Liver (tissue), 2 donors: ENCODE measurements at regions not wholly inside any gene's neighbourhood (a gene's known extent, or its start where the extent isn't known, plus 50 kb on each side); places are given as distances from the start of the nearest gene placed in this dataset.

Experiments used
- TAF1 ChIP-seq: conservative IDR thresholded peaks from 2 replicates; pipeline ENCODE4 v1.6.1; 2016; ENCODE audit warnings: antibody characterized with exemption, mild to moderate bottlenecking
- TF ChIP-seq, protein P1 (sequence below): IDR thresholded peaks from 2 replicates; pipeline ENCODE4 v1.6.1; 2016; ENCODE audit warnings: antibody characterized with exemption
- TF ChIP-seq, protein P2 (sequence below): IDR thresholded peaks from 2 replicates; pipeline ENCODE4 v1.6.1; 2016; ENCODE audit warnings: antibody characterized with exemption
- donor health status: healthy.

DNA sequence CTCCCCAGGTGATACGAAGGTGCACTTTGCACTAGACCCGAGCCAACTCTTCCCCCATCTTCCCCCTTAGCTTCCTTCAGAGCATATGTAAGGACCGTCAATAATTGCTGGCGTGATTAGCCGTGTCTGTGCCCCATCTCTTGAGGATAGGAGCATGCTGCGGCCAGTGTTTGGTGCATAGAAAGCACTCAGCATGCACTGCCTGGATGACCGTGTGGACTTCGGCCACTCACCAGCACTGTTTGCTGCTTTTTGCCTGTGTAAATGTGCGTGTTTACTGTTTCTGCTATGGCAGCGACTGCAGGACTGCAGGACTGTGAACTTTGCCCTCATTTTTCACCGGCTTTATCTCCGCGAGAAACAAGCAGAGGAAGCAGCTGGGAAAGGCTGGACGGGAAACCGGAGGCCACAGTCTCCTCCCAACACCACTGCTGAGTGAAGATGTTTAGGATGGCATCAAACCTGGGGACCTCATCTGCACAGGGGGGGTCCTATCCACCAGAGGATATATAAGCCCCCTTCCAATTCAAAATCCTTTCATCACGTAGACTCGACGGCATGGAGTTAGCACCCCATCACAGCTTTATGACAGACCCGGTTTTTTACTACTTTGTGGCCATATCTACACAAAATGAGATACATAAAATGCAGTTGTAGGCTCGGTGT lies 150.6 kb upstream of the AFDN start:
- TF ChIP-seq, protein P1, sequence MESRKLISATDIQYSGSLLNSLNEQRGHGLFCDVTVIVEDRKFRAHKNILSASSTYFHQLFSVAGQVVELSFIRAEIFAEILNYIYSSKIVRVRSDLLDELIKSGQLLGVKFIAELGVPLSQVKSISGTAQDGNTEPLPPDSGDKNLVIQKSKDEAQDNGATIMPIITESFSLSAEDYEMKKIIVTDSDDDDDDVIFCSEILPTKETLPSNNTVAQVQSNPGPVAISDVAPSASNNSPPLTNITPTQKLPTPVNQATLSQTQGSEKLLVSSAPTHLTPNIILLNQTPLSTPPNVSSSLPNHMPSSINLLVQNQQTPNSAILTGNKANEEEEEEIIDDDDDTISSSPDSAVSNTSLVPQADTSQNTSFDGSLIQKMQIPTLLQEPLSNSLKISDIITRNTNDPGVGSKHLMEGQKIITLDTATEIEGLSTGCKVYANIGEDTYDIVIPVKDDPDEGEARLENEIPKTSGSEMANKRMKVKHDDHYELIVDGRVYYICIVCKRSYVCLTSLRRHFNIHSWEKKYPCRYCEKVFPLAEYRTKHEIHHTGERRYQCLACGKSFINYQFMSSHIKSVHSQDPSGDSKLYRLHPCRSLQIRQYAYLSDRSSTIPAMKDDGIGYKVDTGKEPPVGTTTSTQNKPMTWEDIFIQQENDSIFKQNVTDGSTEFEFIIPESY = peak; percentile 96
- TF ChIP-seq TAF1 = no peak
- TF ChIP-seq, protein P2, sequence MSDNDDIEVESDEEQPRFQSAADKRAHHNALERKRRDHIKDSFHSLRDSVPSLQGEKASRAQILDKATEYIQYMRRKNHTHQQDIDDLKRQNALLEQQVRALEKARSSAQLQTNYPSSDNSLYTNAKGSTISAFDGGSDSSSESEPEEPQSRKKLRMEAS = peak; percentile 99
